GM23248 (cell line): ENCODE measurements at regions not wholly inside any gene's neighbourhood (a gene's known extent, or its start where the extent isn't known, plus 50 kb on each side); places are given as distances from the start of the nearest gene placed in this dataset.

ENCODE experiments used
- EZH2 ChIP-seq: fragments of 200-600 bp; sonication (generic); IDR thresholded peaks from 2 replicates; pipeline ENCODE4 v1.6.1; 2018; ENCODE audit warnings: antibody characterized with exemption, mild to moderate bottlenecking; ENCODE audit not compliant: insufficient read depth, poor library complexity, severe bottlenecking
- EZH2phosphoT487 ChIP-seq: fragments of 200-600 bp; sonication (generic); IDR thresholded peaks from 2 replicates; pipeline ENCODE4 v1.6.1; 2018; ENCODE audit warnings: antibody characterized with exemption, moderate library complexity, mild to moderate bottlenecking, low read depth; ENCODE audit not compliant: insufficient read depth

DNA sequence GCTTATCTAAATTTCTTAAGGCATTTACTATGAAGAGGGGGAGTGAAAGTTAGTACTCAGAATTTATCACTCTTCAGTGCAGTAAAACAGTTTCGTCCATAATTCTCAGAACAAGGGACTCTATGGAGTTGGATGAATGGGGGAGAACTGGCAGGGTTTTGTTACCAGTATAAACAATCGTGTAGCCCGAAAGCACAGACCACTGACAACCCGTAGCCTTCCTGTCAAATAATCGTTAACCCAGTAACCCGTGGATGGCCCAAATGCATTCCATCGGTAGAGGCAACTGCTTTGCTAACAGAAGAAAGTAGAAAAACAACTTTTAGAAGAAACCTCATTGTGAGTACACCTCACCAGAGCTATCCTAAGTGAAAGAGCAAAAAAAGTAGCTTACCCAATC is 583.9 kb downstream of the NXPH1 start:
- TF ChIP-seq EZH2 (no peak), EZH2phosphoT487 (no peak)
